GM23338 (cell line): ENCODE measurements at regions not wholly inside any gene's neighbourhood (a gene's known extent, or its start where the extent isn't known, plus 50 kb on each side); places are given as distances from the start of the nearest gene placed in this dataset.

Experiments
- ATAC-seq: fragments of 200-7000 bp; cut with Tn5 transposase; 3 replicates; pipeline ENCODE4 v1.9.1; 2020
- DNase-seq: peaks from one replicate; pipeline ENCODE4 v3.0.0-alpha.2; 2015; ENCODE audit warnings: low spot score
- H2AFZ ChIP-seq: fragments of 200-600 bp; sonication (generic); 2 replicates; pipeline ENCODE4 v1.8.0; 2016; ENCODE audit warnings: antibody characterized with exemption, mild to moderate bottlenecking, moderate library complexity
- H3F3A ChIP-seq: fragments of 200-600 bp; sonication (generic); replicated peaks from 2 replicates; pipeline ENCODE4 v1.8.0; 2017; ENCODE audit warnings: antibody characterized with exemption, mixed run types, low read depth
- H3K27ac ChIP-seq: fragments of 200-600 bp; sonication (generic); 2 replicates; pipeline ENCODE4 v1.6.1; 2016; ENCODE audit warnings: low read depth
- H3K27me3 ChIP-seq: fragments of 200-600 bp; sonication (generic); 2 replicates; pipeline ENCODE4 v1.8.0; 2016; ENCODE audit warnings: mild to moderate bottlenecking, mixed run types, moderate library complexity; ENCODE audit not compliant: insufficient read depth
- H3K36me3 ChIP-seq: fragments of 200-600 bp; sonication (generic); 2 replicates; pipeline ENCODE4 v1.8.0; 2016; ENCODE audit warnings: mild to moderate bottlenecking; ENCODE audit not compliant: insufficient read depth
- H3K4me1 ChIP-seq: fragments of 200-600 bp; sonication (generic); 2 replicates; pipeline ENCODE4 v1.8.0; 2016; ENCODE audit warnings: mild to moderate bottlenecking, moderate library complexity; ENCODE audit not compliant: insufficient read depth
- H3K4me2 ChIP-seq: fragments of 200-600 bp; sonication (generic); 2 replicates; pipeline ENCODE4 v1.7.1; 2017; ENCODE audit warnings: mixed run types
- H3K4me3 ChIP-seq: fragments of 200-600 bp; sonication (generic); 2 replicates; pipeline ENCODE4 v1.6.1; 2016; ENCODE audit warnings: mixed run types
- H3K79me2 ChIP-seq: fragments of 200-600 bp; sonication (generic); replicated peaks from 2 replicates; pipeline ENCODE4 v1.8.0; 2017; ENCODE audit warnings: mild to moderate bottlenecking; ENCODE audit not compliant: insufficient read depth
- H3K9me2 ChIP-seq: fragments of 200-600 bp; sonication (generic); 2 replicates; pipeline ENCODE4 v1.8.0; 2017; ENCODE audit not compliant: insufficient read depth
- H4K20me1 ChIP-seq: fragments of 200-600 bp; sonication (generic); replicated peaks from 2 replicates; pipeline ENCODE4 v1.8.0; 2017; ENCODE audit warnings: mild to moderate bottlenecking; ENCODE audit not compliant: insufficient read depth
- H3K27ac Mint-ChIP-seq: 2 replicates; pipeline ENCODE4 v1.8.0; 2020; ENCODE audit warnings: inconsistent platforms, mild to moderate bottlenecking, moderate library complexity, mixed read lengths
- H3K27me3 Mint-ChIP-seq: 3 replicates; pipeline ENCODE4 v1.8.0; 2022; ENCODE audit warnings: low read depth, mild to moderate bottlenecking, moderate library complexity, mixed read lengths, inconsistent platforms; ENCODE audit not compliant: insufficient read depth, poor library complexity
- H3K36me3 Mint-ChIP-seq: 3 replicates; pipeline ENCODE4 v1.8.0; 2021; ENCODE audit warnings: low read depth, mild to moderate bottlenecking, inconsistent platforms, moderate library complexity, mixed read lengths
- H3K4me1 Mint-ChIP-seq: 3 replicates; pipeline ENCODE4 v1.8.0; 2020; ENCODE audit warnings: mild to moderate bottlenecking, inconsistent platforms, mixed read lengths
- H3K4me3 Mint-ChIP-seq: 3 replicates; pipeline ENCODE4 v1.8.0; 2021; ENCODE audit warnings: moderate library complexity, mild to moderate bottlenecking, inconsistent platforms, mixed read lengths
- H3K9me3 Mint-ChIP-seq: 3 replicates; pipeline ENCODE4 v1.8.0; 2020; ENCODE audit warnings: moderate library complexity, mild to moderate bottlenecking, inconsistent platforms, mixed read lengths
- CREB1 ChIP-seq: fragments of 250-450 bp; sonication (Bioruptor Pico); IDR thresholded peaks from 2 replicates; pipeline ENCODE4 v1.5.0; 2020; ENCODE audit warnings: low read depth, mild to moderate bottlenecking, moderate library complexity
- NANOG ChIP-seq: IDR thresholded peaks from 2 replicates; pipeline ENCODE4 v1.6.1; 2016; ENCODE audit warnings: antibody characterized with exemption, borderline replicate concordance
- ZNF114 ChIP-seq: fragments of 250-450 bp; sonication (Bioruptor Pico); IDR thresholded peaks from 2 replicates; pipeline ENCODE4 v1.5.0; 2020; ENCODE audit warnings: mild to moderate bottlenecking, moderate library complexity
- ZNF331 ChIP-seq: fragments of 250-450 bp; sonication (Bioruptor Pico); IDR thresholded peaks from 2 replicates; pipeline ENCODE4 v1.5.0; 2020; ENCODE audit warnings: low read depth, mild to moderate bottlenecking, moderate library complexity
- TF ChIP-seq, protein P1 (sequence below): IDR thresholded peaks from 2 replicates; pipeline ENCODE4 v1.6.1; 2016; ENCODE audit warnings: antibody characterized with exemption
- TF ChIP-seq, protein P2 (sequence below): IDR thresholded peaks from one replicate; pipeline ENCODE4 v1.6.1; 2018; ENCODE audit warnings: antibody characterized with exemption; ENCODE audit not compliant: unreplicated experiment

DNA sequence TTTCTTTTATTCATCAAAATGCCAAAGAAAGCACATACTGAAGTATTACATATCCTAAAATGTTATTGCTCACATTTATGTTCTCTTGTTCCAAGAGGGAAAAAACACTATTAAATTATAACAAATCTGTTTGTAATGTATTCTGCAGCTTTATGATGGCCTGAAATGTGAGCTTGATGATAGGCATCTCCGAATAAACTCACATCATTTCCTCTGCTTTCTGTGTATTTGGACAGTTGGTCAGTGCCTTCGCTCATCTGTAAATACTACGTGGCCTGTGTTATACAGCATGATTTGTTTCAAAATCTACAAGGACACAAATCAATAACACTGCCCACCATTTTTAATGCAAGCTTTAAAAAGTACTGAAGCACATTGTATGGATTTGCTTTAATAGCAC lies 672.8 kb upstream of the SYT4 start (continued):
- TF ChIP-seq, protein P1, sequence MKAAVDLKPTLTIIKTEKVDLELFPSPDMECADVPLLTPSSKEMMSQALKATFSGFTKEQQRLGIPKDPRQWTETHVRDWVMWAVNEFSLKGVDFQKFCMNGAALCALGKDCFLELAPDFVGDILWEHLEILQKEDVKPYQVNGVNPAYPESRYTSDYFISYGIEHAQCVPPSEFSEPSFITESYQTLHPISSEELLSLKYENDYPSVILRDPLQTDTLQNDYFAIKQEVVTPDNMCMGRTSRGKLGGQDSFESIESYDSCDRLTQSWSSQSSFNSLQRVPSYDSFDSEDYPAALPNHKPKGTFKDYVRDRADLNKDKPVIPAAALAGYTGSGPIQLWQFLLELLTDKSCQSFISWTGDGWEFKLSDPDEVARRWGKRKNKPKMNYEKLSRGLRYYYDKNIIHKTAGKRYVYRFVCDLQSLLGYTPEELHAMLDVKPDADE, result no peak
- no peak for TF ChIP-seq CREB1
- no peak for TF ChIP-seq ZNF331 (CRISPR knock-in tag)
- TF ChIP-seq, protein P2, sequence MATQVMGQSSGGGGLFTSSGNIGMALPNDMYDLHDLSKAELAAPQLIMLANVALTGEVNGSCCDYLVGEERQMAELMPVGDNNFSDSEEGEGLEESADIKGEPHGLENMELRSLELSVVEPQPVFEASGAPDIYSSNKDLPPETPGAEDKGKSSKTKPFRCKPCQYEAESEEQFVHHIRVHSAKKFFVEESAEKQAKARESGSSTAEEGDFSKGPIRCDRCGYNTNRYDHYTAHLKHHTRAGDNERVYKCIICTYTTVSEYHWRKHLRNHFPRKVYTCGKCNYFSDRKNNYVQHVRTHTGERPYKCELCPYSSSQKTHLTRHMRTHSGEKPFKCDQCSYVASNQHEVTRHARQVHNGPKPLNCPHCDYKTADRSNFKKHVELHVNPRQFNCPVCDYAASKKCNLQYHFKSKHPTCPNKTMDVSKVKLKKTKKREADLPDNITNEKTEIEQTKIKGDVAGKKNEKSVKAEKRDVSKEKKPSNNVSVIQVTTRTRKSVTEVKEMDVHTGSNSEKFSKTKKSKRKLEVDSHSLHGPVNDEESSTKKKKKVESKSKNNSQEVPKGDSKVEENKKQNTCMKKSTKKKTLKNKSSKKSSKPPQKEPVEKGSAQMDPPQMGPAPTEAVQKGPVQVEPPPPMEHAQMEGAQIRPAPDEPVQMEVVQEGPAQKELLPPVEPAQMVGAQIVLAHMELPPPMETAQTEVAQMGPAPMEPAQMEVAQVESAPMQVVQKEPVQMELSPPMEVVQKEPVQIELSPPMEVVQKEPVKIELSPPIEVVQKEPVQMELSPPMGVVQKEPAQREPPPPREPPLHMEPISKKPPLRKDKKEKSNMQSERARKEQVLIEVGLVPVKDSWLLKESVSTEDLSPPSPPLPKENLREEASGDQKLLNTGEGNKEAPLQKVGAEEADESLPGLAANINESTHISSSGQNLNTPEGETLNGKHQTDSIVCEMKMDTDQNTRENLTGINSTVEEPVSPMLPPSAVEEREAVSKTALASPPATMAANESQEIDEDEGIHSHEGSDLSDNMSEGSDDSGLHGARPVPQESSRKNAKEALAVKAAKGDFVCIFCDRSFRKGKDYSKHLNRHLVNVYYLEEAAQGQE, result no peak
- TF ChIP-seq NANOG, result no peak

DNA sequence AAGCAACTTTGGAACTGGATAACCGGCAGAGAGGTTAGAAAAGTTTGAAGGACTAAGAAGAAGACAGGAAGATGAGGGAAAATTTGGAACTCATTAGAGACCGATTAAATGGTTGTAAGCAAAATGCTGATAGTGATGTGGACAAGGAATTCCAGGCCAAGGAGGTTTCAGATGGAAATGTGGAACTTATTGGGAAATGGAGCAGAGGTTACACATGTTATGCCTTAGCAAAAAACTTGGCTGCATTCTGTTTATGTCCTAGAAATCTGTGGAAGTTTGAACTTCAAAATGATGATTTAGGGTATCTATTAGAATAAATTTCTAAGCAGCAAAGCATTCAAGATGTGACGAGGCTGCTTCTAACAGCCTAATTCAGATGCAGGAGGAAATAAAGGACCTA lies 675.1 kb upstream of the SYT4 start:
- H3K27ac ChIP-seq, result no peak overlapping the region
- H2AFZ ChIP-seq, result no peak overlapping the region
- peaks cover 20% of the 10 kb centered on the region for H3K9me3 Mint-ChIP-seq
- no peaks in the 10 kb centered on the region for H3K36me3 ChIP-seq
- H4K20me1 ChIP-seq, result no peaks in the 10 kb centered on the region
- TF ChIP-seq, protein P2, result no peak
- TF ChIP-seq, protein P1, result no peak
- TF ChIP-seq ZNF114 (CRISPR knock-in tag), result no peak
- H3K4me1 Mint-ChIP-seq, result no peaks in the 10 kb centered on the region
- ATAC-seq, result no peak
- H3K4me3 Mint-ChIP-seq, result no peak overlapping the region
- H3K36me3 Mint-ChIP-seq, result peaks cover 18% of the 10 kb centered on the region
- no peak overlapping the region for H3K4me3 ChIP-seq
- no peak for DNase-seq
- no peaks in the 10 kb centered on the region for H3K9me2 ChIP-seq
- H3K79me2 ChIP-seq, result no peaks in the 10 kb centered on the region
- H3K27ac Mint-ChIP-seq, result no peak overlapping the region
- no peak overlapping the region for H3K4me2 ChIP-seq
- no peaks in the 10 kb centered on the region for H3K27me3 ChIP-seq
- no peaks in the 10 kb centered on the region for H3F3A ChIP-seq
- H3K27me3 Mint-ChIP-seq, result peaks cover 4% of the 10 kb centered on the region
- no peaks in the 10 kb centered on the region for H3K4me1 ChIP-seq
